ENCODE measurements at regions not wholly inside any gene's neighbourhood (a gene's known extent, or its start where the extent isn't known, plus 50 kb on each side); places are given as distances from the start of the nearest gene placed in this dataset.
"Not testable (repeated sequence)": the region's sequence is repeated elsewhere in the genome, so short reads cannot be mapped to it uniquely, and the experiment has no call there.

DNA sequence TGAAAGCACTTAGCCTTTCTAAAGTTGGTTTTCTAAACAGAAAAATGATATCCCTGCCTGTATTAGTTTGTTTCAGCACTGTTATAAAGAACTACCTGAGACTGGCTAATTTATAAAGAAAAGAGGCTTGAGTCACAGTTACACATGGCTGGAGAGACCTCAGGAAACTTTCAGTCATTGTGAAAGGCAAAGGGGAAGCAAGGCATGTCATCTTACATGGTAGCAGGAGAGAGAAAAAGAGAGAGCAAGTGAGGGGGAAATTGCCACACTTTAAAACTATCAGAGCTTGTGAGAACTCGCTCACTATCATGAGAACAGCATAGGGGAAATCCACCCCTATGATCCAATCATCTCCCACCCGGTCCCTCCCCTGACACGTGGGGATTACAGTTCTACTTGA is 64.9 kb downstream of the FAM170A start:
- H3K4me1 ChIP-seq (ENCODE audit: control insufficient read depth in 3 of 3, insufficient read depth in 2 of 3, low read depth in 1 of 3, low read length in 2 of 3): no peaks in the 10 kb centered on the region
- H3K4me3 ChIP-seq (ENCODE audit: low read depth in 1 of 3, low read length in 3 of 3): no peak overlapping the region
- H3K27ac ChIP-seq (ENCODE audit: low read depth in 1 of 3, low read length in 2 of 3): no peak overlapping the region
- FAIRE-seq: no peak
- DNase-seq: no peak
- WGBS, 3 donors: 59 to 73% (median 71%) methylated on average over 3 of the region's 3 CpGs
- peaks cover 0 to 9% of the 10 kb centered on the region in 2 donors for H3K9me3 ChIP-seq (ENCODE audit: control insufficient read depth in 2 of 2, insufficient read depth in 1 of 2, low read depth in 1 of 2, low read length in 1 of 2)
- H3K36me3 ChIP-seq (ENCODE audit: control insufficient read depth in 3 of 3, insufficient read depth in 2 of 3, low read depth in 1 of 3, low read length in 3 of 3): no peaks in the 10 kb centered on the region
- H3K27me3 ChIP-seq (ENCODE audit: control insufficient read depth in 3 of 3, insufficient read depth in 3 of 3, low read length in 3 of 3): no peaks in the 10 kb centered on the region

DNA sequence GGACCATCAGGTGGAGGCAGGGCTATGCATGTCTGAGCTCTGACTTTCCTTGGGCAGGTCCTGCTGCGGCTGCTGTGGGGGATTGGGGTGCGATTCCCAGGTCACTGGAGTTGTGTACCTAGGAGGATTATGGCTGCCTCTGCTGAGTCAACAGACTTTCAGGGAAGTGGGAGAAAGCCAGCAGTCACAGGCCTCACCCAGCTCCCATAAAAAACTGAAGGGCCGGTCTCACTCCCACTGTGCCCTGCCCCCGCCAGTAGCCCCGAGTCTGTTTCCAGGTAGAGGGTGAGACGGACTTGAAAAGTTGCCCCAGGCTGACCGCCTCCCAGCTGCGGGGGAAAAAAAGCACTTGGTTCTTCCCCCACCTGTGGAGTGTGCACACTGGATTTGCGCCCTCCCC is 76.7 kb downstream of the FAM170A start:
- WGBS, 3 donors: 59 to 74% (median 65%) methylated on average over 9 of the region's 9 CpGs
- no peak overlapping the region for H3K4me3 ChIP-seq (ENCODE audit: low read depth in 1 of 3, low read length in 3 of 3)
- H3K4me1 ChIP-seq (ENCODE audit: control insufficient read depth in 3 of 3, insufficient read depth in 2 of 3, low read depth in 1 of 3, low read length in 2 of 3): peaks cover 0 to 3% (median 0%) of the 10 kb centered on the region in 3 donors
- DNase-seq (peak in 1 of 2 donors; percentile 30), FAIRE-seq (no peak)
- no peak overlapping the region for H3K27ac ChIP-seq (ENCODE audit: low read depth in 1 of 3, low read length in 2 of 3)
- no peaks in the 10 kb centered on the region for H3K36me3 ChIP-seq (ENCODE audit: control insufficient read depth in 3 of 3, insufficient read depth in 2 of 3, low read depth in 1 of 3, low read length in 3 of 3)
- H3K9me3 ChIP-seq (ENCODE audit: control insufficient read depth in 2 of 2, insufficient read depth in 1 of 2, low read depth in 1 of 2, low read length in 1 of 2): no peaks in the 10 kb centered on the region
- no peaks in the 10 kb centered on the region for H3K27me3 ChIP-seq (ENCODE audit: control insufficient read depth in 3 of 3, insufficient read depth in 3 of 3, low read length in 3 of 3)

- DNase-seq: no peak
- Histone ChIP-seq H3K9me3 (ENCODE audit: control insufficient read depth in 2 of 2, insufficient read depth in 1 of 2, low read depth in 1 of 2, low read length in 1 of 2) (no peaks in the 10 kb centered on the region), H3K27ac (ENCODE audit: low read depth in 1 of 3, low read length in 2 of 3) (no peak overlapping the region), H3K27me3 (ENCODE audit: control insufficient read depth in 3 of 3, insufficient read depth in 3 of 3, low read length in 3 of 3) (no peaks in the 10 kb centered on the region), H3K36me3 (ENCODE audit: control insufficient read depth in 3 of 3, insufficient read depth in 2 of 3, low read depth in 1 of 3, low read length in 3 of 3) (no peaks in the 10 kb centered on the region), H3K4me3 (ENCODE audit: low read depth in 1 of 3, low read length in 3 of 3) (no peak overlapping the region), H3K4me1 (ENCODE audit: control insufficient read depth in 3 of 3, insufficient read depth in 2 of 3, low read depth in 1 of 3, low read length in 2 of 3) (peaks cover 0 to 3% (median 0%) of the 10 kb centered on the region in 3 donors)
- no peak for FAIRE-seq
- 72 to 80% (median 76%) methylated on average over 2 of the region's 2 CpGs for WGBS, 3 donors
Observed at GRCh38 chr5:119708076-119708790, 78.9 kb downstream of the FAM170A start.

DNA sequence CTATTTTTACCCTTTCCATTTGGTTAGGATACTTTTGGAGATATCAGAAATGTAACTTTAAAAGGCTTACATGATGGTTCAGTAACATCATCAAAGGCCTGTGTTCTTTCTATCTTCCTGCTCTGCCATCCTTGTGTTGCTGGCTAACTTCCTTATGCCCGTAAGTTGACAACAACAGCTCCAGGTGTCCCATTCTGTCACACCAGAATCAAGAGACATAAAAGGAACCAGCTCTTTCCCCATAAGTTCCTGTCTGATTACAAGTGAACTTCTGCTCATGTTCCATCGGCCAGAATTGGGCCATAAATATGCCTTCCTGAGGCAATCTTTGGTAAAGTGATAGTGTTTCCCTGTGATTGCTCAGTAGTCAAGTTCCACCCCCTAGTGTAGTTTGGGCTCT is 92.4 kb downstream of the FAM170A start:
- Histone ChIP-seq H3K27ac (ENCODE audit: low read depth in 1 of 3, low read length in 2 of 3) (no peak overlapping the region), H3K4me3 (ENCODE audit: low read depth in 1 of 3, low read length in 3 of 3) (no peak overlapping the region), H3K9me3 (ENCODE audit: control insufficient read depth in 2 of 2, insufficient read depth in 1 of 2, low read depth in 1 of 2, low read length in 1 of 2) (peaks cover 0 to 6% of the 10 kb centered on the region in 2 donors), H3K4me1 (ENCODE audit: control insufficient read depth in 3 of 3, insufficient read depth in 2 of 3, low read depth in 1 of 3, low read length in 2 of 3) (no peaks in the 10 kb centered on the region), H3K36me3 (ENCODE audit: control insufficient read depth in 3 of 3, insufficient read depth in 2 of 3, low read depth in 1 of 3, low read length in 3 of 3) (no peaks in the 10 kb centered on the region), H3K27me3 (ENCODE audit: control insufficient read depth in 3 of 3, insufficient read depth in 3 of 3, low read length in 3 of 3) (no peaks in the 10 kb centered on the region)
- FAIRE-seq: no peak
- WGBS, 3 donors: 13 to 37% (median 15%) methylated on average over 2 of the region's 2 CpGs
- peak in 1 of 2 donors; percentile 23 for DNase-seq

DNA sequence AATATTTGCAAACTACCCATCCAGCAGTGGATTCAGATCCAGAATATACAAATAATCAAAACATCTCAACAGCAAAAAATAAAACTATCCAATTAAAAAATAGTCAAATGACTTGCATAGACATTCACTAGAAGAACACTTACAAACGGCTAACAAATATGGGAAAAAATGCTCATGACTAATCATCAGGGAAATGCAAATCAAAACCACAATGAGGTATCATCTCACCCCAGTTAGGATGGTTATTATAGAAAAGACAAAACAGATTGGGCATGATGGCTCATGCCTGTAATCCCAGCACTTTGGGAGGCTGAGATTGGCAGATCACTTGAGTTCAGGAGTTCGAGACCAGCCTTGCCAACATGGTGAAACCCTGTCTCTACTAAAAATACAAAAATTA is 95.9 kb downstream of the FAM170A start:
- H3K9me3 ChIP-seq (ENCODE audit: control insufficient read depth in 2 of 2, insufficient read depth in 1 of 2, low read depth in 1 of 2, low read length in 1 of 2); H3K27me3 ChIP-seq (ENCODE audit: control insufficient read depth in 3 of 3, insufficient read depth in 3 of 3, low read length in 3 of 3); H3K36me3 ChIP-seq (ENCODE audit: control insufficient read depth in 3 of 3, insufficient read depth in 2 of 3, low read depth in 1 of 3, low read length in 3 of 3); H3K4me3 ChIP-seq (ENCODE audit: low read depth in 1 of 3, low read length in 3 of 3); H3K27ac ChIP-seq (ENCODE audit: low read depth in 1 of 3, low read length in 2 of 3); FAIRE-seq; DNase-seq; H3K4me1 ChIP-seq (ENCODE audit: control insufficient read depth in 3 of 3, insufficient read depth in 2 of 3, low read depth in 1 of 3, low read length in 2 of 3): not testable (repeated sequence)
- WGBS, 3 donors: 73 to 80% (median 79%) methylated on average over 2 of the region's 2 CpGs

- DNase-seq: no peak
- H3K36me3 ChIP-seq (ENCODE audit: control insufficient read depth in 3 of 3, insufficient read depth in 2 of 3, low read depth in 1 of 3, low read length in 3 of 3): no peaks in the 10 kb centered on the region
- peaks cover 0 to 8% of the 10 kb centered on the region in 2 donors for H3K9me3 ChIP-seq (ENCODE audit: control insufficient read depth in 2 of 2, insufficient read depth in 1 of 2, low read depth in 1 of 2, low read length in 1 of 2)
- H3K27ac ChIP-seq (ENCODE audit: low read depth in 1 of 3, low read length in 2 of 3): no peak overlapping the region
- no peaks in the 10 kb centered on the region for H3K27me3 ChIP-seq (ENCODE audit: control insufficient read depth in 3 of 3, insufficient read depth in 3 of 3, low read length in 3 of 3)
- no peak for FAIRE-seq
- H3K4me3 ChIP-seq (ENCODE audit: low read depth in 1 of 3, low read length in 3 of 3): no peak overlapping the region
- H3K4me1 ChIP-seq (ENCODE audit: control insufficient read depth in 3 of 3, insufficient read depth in 2 of 3, low read depth in 1 of 3, low read length in 2 of 3): no peaks in the 10 kb centered on the region
Observed at GRCh38 chr5:119726544-119726943, 97.2 kb downstream of the FAM170A start.

DNA sequence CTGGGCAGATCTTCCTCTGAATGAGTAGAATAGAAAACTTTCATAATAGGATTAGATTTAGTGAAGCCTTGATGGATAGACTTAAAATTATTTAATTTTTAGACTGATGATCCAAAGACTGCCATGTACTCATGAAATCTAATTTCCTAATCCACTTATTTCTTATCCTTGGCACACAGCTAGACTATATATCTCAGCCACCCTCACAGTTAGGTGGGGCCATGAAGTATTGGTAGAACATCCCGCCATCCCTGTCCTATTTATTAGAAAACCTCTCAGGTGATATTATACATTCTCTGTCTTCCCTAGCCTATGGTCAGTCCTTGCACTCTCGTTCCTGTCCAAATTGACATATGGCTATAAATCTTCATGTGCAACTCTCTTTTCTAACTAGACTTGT is 110.9 kb downstream of the FAM170A start:
- FAIRE-seq: no peak
- 65 to 81% (median 79%) methylated on average over 2 of the region's 2 CpGs for WGBS, 3 donors
- Histone ChIP-seq H3K27ac (ENCODE audit: low read depth in 1 of 3, low read length in 2 of 3) (no peak overlapping the region), H3K9me3 (ENCODE audit: control insufficient read depth in 2 of 2, insufficient read depth in 1 of 2, low read depth in 1 of 2, low read length in 1 of 2) (no peaks in the 10 kb centered on the region), H3K4me1 (ENCODE audit: control insufficient read depth in 3 of 3, insufficient read depth in 2 of 3, low read depth in 1 of 3, low read length in 2 of 3) (no peaks in the 10 kb centered on the region), H3K4me3 (ENCODE audit: low read depth in 1 of 3, low read length in 3 of 3) (no peak overlapping the region), H3K36me3 (ENCODE audit: control insufficient read depth in 3 of 3, insufficient read depth in 2 of 3, low read depth in 1 of 3, low read length in 3 of 3) (no peaks in the 10 kb centered on the region), H3K27me3 (ENCODE audit: control insufficient read depth in 3 of 3, insufficient read depth in 3 of 3, low read length in 3 of 3) (no peaks in the 10 kb centered on the region)
- no peak for DNase-seq

DNA sequence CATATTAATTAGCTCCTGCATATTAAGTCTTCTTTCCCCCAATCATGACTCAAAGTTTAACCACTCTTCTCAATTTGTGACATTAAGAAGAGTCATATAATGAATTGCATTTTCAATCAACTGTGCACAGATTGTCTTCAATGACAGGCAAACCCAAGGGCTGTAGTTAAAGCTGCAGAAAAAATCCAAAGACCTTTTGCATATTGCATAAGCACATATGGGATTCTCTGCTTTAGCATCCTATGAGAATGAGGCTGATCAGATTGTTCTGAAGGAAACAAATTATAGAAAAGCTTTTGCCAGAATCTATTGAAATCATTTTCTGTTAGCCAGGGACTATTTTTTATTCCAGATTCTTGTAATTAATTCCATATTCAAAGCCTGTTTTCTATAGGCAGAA is 112.3 kb downstream of the FAM170A start:
- no peak overlapping the region for H3K4me3 ChIP-seq (ENCODE audit: low read depth in 1 of 3, low read length in 3 of 3)
- FAIRE-seq (no peak), DNase-seq (no peak)
- no peaks in the 10 kb centered on the region for H3K4me1 ChIP-seq (ENCODE audit: control insufficient read depth in 3 of 3, insufficient read depth in 2 of 3, low read depth in 1 of 3, low read length in 2 of 3)
- no peaks in the 10 kb centered on the region for H3K9me3 ChIP-seq (ENCODE audit: control insufficient read depth in 2 of 2, insufficient read depth in 1 of 2, low read depth in 1 of 2, low read length in 1 of 2)
- H3K36me3 ChIP-seq (ENCODE audit: control insufficient read depth in 3 of 3, insufficient read depth in 2 of 3, low read depth in 1 of 3, low read length in 3 of 3): no peaks in the 10 kb centered on the region
- no peaks in the 10 kb centered on the region for H3K27me3 ChIP-seq (ENCODE audit: control insufficient read depth in 3 of 3, insufficient read depth in 3 of 3, low read length in 3 of 3)
- H3K27ac ChIP-seq (ENCODE audit: low read depth in 1 of 3, low read length in 2 of 3): no peak overlapping the region

GRCh38 chr5:119742311-119742710 is 113.0 kb downstream of the FAM170A start:
- FAIRE-seq (no peak), DNase-seq (no peak)
- WGBS, 3 donors: 64 to 70% (median 65%) methylated on average over 4 of the region's 4 CpGs
- Histone ChIP-seq H3K36me3 (ENCODE audit: control insufficient read depth in 3 of 3, insufficient read depth in 2 of 3, low read depth in 1 of 3, low read length in 3 of 3) (no peaks in the 10 kb centered on the region), H3K27ac (ENCODE audit: low read depth in 1 of 3, low read length in 2 of 3) (no peak overlapping the region), H3K27me3 (ENCODE audit: control insufficient read depth in 3 of 3, insufficient read depth in 3 of 3, low read length in 3 of 3) (no peaks in the 10 kb centered on the region), H3K4me3 (ENCODE audit: low read depth in 1 of 3, low read length in 3 of 3) (no peak overlapping the region), H3K9me3 (ENCODE audit: control insufficient read depth in 2 of 2, insufficient read depth in 1 of 2, low read depth in 1 of 2, low read length in 1 of 2) (no peaks in the 10 kb centered on the region), H3K4me1 (ENCODE audit: control insufficient read depth in 3 of 3, insufficient read depth in 2 of 3, low read depth in 1 of 3, low read length in 2 of 3) (no peaks in the 10 kb centered on the region)

All from small intestine (tissue), 7 donors.